HCEC 1CT (cell line): ENCODE measurements at regions not wholly inside any gene's neighbourhood (a gene's known extent, or its start where the extent isn't known, plus 50 kb on each side); places are given as distances from the start of the nearest gene placed in this dataset.
A peak's percentile ranks its signal among the peaks of the same experiment; 100 is the strongest.
"Not testable (repeated sequence)": the region's sequence is repeated elsewhere in the genome, so short reads cannot be mapped to it uniquely, and the experiment has no call there.

Experiments used
- DNase-seq: peaks from one replicate; pipeline ENCODE4 v3.0.0-alpha.2; 2017

DNA sequence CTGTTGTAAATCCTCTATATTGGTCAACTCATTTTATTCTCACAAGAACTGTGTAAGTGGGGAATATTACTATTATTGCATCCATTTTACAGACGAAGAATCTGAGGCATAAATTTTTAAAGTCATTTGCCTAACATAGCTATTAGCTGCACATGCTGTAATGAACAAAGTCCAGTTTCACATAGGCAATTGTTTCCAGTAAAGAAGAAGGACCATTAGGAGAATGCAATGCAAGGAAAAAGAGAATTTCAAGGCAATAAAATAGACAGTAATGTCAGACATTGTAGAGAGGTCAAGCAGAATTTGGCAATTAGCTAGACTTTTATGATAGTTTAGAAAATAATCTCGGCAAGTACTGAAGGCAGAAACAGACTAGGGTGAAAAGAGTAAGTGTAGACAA, 578.7 kb upstream of the NECTIN3 start:
- no peak for DNase-seq

DNA sequence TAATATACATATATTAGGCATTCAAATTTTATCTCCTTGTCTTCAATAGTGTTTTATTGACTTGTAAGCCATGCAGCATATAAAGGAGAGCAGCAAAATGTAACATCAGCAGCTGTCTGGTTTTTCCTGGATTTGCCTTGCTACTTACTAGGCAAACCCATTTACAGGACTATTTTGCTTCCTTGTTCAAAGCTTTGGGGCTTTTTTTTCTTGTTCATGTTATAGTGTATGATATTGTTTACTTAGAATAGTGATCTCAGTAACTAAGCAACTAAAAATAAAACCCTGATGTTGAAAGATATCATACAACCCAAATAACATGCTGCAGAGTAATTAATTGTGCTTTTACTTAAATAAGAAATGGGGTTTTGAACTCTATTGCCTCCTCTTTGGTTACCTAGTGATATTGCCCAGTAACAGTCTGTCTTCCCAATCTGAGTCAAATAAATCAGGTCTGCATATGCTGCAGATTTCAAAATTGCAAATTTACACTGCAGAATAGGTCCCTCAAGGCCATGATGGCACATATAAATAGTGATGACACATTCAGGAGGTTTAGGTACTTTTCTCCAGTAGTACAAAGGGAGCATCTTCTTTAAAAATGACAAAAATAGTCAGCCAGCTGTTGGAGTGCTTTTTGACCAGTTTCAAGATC, 578.1 kb upstream of the NECTIN3 start:
- no peak for DNase-seq

DNA sequence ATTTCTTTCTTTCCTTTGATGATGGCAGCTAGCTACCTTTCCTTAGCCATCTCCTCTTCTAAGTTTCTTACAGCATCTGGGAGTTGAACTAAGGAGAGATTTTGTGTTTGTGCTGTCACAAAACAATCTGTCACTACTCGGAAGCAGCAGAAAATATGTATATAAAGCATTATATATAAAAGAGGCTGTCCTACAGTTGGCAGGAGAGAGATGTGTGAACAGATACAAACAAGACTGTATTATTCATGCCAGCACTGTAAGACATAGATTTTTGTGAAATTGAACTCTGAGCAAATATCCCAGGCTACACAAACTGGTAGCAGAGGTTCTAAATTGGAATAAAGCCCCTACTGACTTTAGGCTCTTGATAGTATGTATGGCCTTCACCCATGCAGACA, 577.5 kb upstream of the NECTIN3 start:
- DNase-seq = no peak

DNA sequence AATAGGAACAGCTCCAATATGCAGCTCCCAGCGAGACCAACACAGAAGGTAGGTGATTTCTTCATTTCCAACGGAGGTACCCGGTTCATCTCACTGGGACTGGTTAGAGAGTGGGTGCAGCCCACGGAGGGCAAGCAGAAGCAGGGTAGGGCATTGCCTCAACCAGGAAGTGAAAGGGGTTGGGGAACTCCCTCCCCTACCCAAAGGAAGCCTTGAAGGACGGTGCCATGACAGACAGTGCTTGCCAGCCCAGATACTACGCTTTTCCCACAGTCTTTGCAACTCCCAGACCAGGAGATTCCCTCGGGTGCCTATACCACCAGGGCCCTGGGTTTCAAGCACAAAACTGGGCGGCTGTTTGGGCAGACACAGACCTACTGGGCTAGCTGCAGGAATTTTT, 576.9 kb upstream of the NECTIN3 start:
- DNase-seq = no peak

DNA sequence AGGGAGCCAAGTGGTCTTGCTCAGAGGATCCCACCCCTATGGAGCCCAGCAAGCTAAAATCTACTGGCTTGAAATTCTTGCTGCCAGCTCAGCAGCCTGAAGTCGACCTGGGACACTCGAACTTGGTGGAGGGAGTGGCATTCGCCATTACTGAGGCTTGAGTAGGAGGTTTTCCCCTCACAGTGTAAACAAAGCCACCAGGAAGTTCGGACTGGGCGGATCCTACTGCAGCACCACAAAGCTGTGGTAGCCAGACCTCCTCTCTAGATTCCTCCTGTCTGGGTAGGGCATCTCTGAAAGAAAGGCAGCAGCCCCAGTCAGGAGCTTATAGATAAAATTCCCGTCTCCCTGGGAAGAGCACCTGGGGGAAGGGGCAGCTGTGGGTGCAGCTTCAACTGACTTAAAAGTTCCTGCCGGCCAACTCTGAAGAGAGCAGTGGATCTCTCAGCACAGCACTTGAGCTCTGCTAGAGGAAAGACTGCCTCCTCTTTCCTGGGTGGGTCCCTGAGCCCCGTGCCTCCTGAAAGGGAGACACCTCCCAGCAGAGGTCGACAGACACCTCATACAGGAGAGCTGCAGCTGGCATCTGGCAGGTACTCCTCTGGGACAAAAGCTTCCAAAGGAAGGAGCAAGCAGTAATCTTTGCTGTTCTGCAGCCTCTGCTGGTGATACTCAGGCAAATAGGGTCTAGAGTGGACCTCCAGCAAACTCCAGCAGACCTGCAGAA, 576.3 kb upstream of the NECTIN3 start:
- DNase-seq = no peak

DNA sequence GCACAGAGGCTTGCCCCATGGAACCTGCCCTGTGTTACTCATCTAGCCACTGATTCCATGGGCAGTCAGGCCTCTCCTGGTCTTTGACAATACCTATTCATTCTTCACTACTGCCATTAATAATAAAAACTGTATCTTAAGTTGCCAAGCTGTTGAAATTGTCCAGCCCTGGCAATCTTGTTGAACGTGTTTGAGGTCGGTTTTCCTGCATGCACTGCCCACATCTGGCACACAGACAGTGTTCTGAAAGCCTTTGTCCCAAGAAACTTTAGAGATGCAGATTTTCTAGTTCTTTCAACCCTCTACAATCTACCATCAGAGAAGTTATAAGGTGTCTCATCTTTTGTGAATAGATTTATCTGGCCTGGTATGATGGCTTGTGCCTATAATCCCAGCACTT, 567.2 kb upstream of the NECTIN3 start:
- no peak for DNase-seq

DNA sequence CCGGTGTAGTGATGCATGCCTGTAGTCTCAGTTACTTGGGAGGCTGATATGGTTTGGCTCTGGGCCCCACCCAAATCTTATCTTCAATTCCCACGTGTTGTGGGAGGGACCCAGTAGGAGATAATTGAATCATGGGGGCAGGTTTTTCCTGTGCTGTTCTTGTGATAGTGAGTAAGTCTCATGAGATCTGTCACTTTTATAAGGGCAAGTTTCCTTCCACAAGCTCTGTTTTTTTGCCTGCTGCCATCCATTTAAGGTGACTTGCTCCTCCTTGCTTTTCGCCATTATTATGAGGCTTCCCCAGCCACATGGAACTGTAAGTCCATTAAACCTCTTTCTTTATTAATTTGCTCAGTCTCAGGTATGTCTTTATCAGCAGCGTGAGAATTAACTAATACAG, 566.7 kb upstream of the NECTIN3 start:
- DNase-seq = no peak

DNA sequence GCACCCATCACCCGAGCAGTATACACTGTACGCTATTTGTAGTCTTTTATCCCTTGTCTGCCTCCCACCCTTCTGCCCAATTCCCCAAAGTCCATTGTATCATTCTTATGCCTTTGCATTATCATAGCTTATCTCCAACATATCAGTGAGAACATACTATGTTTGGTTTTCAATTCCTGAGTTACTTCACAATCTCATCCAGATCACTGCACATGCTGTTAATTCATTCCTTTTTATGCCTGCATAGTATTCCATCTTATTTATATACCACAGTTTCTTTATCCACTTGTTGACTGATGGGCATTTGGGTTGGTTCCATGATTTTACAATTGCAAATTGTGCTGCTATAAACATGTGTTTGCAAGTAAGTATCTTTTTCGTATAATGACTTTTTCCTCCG, 564.7 kb upstream of the NECTIN3 start:
- DNase-seq = no peak

DNA sequence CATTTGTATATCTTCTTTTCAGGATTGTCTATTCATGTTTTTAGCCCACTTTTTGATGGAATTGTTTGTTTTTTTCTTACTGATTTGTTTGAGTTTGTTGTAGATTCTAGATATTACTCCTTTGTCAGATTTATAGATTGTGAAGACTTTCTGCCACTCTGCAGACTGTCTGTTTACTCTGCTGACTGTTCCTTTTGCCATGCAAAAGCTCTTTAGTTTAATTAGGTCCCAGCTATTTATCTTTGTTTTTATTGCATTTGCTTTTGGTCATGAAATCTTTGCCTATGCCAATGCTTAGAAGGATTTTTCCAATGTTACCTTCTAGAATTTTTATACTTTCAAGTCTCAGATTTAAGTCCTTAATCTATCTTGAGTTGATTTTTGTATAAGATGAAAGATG, 564.0 kb upstream of the NECTIN3 start:
- DNase-seq = not testable (repeated sequence)

DNA sequence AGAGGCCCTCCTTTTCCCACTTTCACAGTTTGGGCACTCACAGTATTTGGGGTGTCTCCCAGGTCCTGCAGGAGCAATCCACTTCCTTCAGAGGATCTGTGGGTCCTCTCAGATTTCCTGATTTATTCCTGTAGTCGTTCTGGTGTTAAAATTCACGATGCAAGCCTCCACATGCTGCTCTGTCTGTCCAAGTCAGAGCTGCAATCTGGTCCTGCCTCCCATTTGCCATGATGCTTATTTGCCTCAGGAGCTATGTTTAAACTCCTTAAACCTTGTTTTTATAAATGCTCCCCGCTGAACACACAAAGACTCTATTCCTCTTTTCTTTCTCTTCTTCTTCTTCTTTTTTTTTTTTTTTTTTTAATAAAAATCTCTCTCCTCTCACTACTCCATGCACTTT, 558.7 kb upstream of the NECTIN3 start:
- DNase-seq = no peak

DNA sequence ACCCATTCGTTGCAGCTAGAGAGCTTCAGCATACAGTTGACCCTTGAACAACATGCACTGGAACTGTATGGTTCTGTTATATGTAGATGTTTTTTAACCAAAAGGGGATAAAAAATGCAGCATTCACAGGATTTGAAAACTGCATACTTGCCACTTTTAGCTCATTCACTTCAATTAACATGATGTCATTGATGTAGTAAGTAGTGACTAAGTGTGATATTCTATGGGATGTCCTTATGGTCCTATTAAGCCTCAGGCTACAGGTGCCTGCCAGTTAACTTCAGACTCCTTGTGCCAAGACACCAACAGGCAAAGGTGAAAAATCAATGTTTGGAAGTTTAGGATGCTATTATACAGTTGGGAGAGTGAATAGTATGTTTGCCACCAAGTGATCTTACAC, 553.6 kb upstream of the NECTIN3 start:
- DNase-seq = no peak

DNA sequence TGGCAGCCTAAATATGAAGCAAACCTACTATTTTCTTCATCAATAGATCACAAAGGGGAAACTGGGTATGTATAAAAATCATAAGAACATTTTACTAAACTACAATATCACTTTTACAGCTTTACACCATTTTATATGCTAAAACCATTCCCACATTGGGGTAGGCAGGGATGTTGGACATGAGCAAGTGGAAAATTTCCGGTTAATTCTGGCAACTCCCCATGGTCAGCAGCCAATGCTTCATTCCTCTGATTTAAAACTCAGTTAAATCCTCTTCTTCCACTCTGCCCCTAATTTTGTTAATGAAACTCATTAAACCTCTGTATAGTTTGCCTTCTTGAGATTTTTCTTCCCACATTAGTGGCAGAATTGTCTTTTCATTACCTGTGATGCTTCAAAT, 552.5 kb upstream of the NECTIN3 start:
- no peak for DNase-seq

DNA sequence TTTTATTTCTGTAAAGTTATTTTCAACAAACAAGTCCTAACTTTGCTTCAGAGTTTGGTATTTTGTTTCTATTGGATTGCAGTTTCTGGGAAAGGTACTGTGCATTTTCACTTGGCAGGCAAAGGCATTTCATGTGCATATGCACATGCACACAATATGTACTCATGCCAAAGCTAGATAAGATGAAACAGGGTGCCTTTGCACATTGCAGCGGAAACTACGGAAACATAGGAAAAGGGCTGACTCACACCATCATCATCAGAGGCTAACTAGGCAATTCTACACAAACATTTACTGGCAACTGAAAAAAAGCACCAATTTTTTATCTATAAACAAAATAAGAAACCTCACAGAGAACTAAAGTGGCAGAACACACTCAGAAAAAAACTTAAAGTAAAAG, 550.6 kb upstream of the NECTIN3 start:
- peak; percentile 95 for DNase-seq

DNA sequence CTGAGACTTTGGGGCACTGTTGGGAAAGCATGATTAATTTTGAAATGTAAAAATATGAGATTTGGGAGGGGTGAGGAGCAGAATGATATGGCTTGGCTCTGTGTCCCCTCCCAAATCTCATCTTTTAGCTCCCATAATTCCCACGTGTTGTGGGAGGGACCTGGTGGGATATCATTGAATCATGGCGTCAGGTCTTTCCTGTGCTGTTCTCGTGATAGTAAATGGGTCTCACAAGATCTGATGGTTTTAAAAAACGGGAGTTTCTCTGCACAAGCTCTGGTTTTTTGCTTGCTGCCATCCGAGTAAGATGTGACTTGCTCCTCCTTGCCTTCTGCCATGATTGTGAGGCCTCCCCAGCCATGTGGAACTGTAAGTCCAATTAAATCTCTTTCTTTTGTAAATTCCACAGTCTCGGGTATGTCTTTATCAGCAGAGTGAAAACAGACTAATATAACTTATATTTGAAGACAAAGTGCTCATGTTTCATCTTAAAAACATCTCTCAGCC, 546.0 kb upstream of the NECTIN3 start:
- not testable (repeated sequence) for DNase-seq

DNA sequence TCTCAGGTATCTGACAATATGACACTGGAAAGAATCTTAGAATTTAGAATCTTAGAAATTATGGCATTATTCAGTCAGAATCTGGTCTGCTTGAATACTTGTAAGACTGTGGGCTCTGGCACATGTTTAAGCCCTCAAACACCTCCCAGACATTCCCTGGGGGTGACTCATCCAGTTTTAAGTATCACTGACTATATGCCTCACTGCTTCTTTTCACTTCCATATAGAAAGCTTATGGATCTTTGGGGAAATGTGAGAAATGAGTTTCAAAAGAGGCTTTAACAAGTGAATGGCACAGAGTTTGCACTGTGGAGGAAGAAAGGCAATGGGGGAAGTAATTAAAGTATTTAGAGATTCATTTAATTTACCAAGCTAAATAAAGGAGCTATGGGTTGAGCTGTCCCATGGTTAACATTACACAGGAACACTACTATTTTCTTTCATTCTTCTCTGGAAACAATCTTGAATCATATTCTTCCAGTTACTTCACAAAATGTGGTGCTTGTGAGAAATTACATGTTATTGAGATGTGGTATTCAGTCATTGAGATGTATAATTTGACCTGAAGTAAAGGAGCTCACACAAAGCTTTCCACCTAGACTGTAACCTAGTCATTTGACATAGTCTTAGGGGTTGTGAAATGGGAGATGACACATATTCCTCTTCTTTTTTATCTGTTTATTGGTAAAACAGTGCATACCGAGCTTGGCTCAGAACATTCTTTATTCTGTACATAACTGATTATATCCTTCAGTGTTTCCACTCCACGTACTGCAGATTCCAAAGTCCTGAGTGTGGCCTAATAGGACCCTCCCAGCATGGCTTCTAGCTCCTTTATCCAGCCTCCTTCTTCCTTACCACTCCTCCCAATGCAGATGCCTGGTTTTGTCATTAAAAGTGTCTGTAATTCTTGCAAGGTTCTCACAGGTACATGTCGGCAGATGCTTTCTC, 544.6 kb upstream of the NECTIN3 start:
- peak; percentile 92 for DNase-seq

DNA sequence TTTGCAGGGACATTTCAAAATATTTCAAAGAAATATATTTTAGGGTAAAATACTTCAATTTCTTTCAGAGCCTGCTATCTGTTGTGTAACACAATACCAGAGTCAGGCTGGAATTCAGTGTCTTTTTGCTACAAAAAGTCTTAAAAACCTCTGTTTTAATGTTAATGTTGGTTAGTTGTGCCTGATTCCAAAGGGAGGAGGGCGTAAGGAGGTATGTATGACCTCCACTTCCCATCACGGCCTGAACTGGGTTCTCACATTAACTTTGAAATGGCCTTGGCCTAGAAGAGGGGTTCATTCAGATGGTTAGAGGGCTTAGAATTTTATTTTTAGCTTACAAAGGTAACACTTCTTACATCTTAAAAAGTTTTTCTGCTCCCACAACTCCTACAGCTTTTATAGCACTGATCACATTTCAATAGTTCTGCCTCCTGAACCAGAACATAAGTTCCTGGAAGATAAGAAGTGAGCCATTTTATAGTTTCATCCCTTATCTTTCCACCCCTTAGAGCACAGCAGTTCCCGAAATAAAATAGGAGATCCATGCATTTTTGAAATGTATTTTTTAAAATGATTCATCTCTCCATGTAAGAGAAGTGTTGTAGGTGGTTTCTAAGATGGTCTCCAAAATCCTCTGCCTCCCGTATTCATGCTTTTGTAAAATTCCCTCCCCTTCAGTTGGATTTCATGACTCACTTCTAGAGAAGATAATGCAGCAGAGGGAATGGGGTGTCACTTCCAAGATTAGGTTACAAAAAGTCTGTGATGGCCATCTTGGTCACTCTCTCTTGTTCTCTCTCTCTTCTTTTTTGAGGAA, 543.1 kb upstream of the NECTIN3 start:
- DNase-seq = no peak

DNA sequence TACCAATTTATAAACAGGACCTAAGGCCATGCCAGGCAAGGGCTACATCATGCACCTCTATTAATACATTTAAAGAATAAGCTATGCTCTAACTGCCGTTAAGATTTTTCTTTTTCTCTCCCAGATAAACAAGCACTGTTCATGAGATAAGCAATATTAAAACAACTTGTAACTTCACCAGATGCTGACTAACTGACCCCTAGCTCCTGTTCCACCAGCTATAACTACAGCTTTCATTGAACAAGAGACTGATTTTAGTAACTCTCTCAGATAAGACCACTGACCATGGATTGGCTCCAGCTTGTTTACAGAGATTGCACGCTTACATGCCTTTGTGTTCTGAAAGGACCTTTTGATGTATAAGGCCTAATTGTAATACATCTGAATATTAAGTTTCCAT, 540.7 kb upstream of the NECTIN3 start:
- no peak for DNase-seq

DNA sequence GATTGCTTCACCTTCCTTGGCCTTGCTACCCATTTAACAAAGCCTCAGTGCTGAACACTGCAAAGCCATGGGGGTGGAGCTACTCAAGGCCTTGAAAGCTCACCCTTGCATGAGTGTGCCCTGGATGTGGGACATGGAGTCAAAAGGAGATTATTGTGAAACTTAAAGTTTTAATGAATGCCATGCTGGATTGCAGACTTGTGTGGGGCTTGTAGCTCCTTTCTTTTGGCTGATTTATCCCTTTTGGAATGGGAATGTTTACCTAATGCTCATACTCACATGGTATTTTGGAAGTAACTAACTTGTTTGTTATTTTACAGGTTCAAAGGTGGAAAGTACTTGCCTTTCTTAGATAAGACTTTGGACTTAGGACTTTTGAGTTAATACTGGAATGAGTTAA, 538.5 kb upstream of the NECTIN3 start:
- peak; percentile 45 for DNase-seq

DNA sequence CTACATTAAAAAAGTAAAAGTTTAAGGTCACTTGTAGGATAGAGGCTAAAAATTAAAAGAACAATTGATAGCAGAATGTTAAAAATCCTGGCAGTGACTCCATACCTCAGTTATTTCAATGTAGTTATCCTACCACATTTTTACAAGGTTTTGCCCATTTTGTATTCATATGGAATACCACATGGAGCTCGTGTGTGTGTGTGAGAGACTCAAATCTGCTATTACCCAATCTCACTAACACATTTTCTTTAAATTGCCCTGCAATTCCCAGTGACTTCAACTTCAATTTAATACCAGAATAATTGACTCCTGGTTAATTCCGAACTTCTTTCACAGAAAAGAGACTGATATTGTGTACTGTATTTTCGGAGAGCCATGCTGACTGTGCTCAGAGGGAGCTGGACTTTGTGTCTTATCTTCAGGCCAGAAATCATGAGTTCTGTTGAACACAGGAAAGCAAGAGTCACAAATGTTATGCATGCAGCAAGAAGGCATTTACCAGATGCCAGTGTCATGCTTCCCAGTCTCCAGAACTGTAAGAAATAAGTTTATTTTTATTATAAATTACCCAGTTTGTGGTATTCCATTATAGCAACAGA, 529.0 kb upstream of the NECTIN3 start:
- no peak for DNase-seq

DNA sequence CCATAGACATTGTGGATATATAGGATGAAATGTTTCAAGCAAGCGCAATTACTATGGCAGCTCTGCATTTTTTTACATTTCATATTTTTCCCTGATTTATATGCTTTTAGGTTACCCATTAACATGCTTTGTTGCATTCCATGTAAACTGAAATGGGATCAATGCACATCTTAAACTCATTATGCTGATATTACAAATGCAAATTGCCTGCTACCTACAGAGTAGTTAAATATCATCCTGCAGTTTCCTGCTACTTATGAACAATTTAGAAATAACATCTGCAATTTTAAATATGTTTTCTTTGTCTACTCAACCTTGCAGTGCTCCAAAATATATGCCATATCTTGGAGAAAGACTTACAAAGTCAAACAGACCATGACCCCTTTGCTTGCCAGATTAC, 526.9 kb upstream of the NECTIN3 start:
- no peak for DNase-seq

DNA sequence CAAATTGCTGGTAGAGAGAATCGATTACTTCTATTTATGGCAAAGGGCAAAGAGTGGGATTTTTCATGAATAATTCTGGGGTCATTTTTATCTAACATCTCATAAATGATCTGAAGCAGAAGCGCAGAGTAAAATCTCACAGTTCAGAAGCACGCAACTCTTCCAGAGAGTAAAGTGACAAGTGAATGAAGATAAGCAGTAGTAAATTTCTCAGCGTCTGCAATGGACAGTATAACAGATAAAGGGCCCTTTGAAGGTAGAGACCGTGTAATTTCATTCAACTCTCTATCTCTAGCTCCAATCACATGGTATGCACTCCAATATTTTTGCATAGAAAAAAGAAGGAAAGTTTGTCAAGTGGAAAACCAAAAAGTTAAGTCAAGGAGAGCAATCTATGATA, 521.1 kb upstream of the NECTIN3 start:
- DNase-seq = no peak

DNA sequence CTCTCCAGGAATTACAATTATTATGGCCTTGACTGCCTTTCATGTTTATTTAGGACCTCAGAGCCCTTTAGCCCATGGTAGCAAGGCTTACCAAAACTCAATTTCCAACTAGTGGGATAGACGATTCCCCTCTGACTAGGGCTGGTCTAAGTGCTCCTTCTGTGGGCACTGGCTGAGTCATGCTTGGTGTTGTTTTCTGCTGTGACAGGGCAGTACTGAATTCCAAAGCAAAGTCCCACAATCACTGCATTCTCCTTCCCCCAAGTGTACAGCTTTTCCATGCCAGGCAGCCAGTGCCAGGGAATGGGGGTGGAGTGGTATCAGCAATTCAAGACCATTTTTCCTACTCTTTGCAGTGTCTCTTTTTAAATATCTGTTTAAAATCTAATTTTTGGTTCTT, 509.0 kb upstream of the NECTIN3 start:
- DNase-seq = no peak
